Heart left ventricle (tissue), 16 donors: ENCODE measurements at regions not wholly inside any gene's neighbourhood (a gene's known extent, or its start where the extent isn't known, plus 50 kb on each side); places are given as distances from the start of the nearest gene placed in this dataset.
"Not testable (repeated sequence)": the region's sequence is repeated elsewhere in the genome, so short reads cannot be mapped to it uniquely, and the experiment has no call there.

Experiments
- ATAC-seq, 4 donors: fragments of 200-7000 bp; cut with Tn5 transposase; one replicate each; pipeline ENCODE4 v1.9.1; 2020 to 2022; ENCODE audit warnings: moderate library complexity in 4 of 4, mild to moderate bottlenecking in 3 of 4, moderate number of reproducible peaks in 1 of 4
- DNase-seq, 5 donors: peaks; one replicate each; pipeline ENCODE4 v3.0.0-alpha.2; 2020
- H3K27ac ChIP-seq, 12 donors: fragments of 200-600 bp; sonication (generic) in 4 of 12; one replicate each; pipeline versions ENCODE4 v1.5.0 to v1.8.0; 2016 to 2022; ENCODE audit warnings: mild to moderate bottlenecking in 2 of 12
- H3K27me3 ChIP-seq, 9 donors: fragments of 200-600 bp; sonication (generic) in 2 of 9; one replicate each; pipeline versions ENCODE4 v1.5.1 to v1.8.0; 2016 to 2022; ENCODE audit warnings: mild to moderate bottlenecking in 3 of 9
- H3K36me3 ChIP-seq, 9 donors: fragments of 200-600 bp; sonication (generic) in 2 of 9; one replicate each; pipeline versions ENCODE4 v1.5.0 to v1.8.0; 2018 to 2022; ENCODE audit warnings: mild to moderate bottlenecking in 2 of 9
- H3K4me1 ChIP-seq, 12 donors: fragments of 200-600 bp; sonication (generic) in 4 of 12; one replicate each; pipeline versions ENCODE4 v1.5.0 to v1.8.0; 2016 to 2022; ENCODE audit warnings: mild to moderate bottlenecking in 3 of 12
- H3K4me3 ChIP-seq, 12 donors: fragments of 200-600 bp; sonication (generic) in 4 of 12; one replicate each; pipeline versions ENCODE4 v1.5.0 to v1.8.0; 2017 to 2022; ENCODE audit warnings: mild to moderate bottlenecking in 9 of 12, moderate library complexity in 4 of 12
- H3K9me3 ChIP-seq, 12 donors: fragments of 200-600 bp; sonication (generic) in 4 of 12; one replicate each; pipeline versions ENCODE4 v1.5.0 to v1.8.0; 2016 to 2022; ENCODE audit warnings: mild to moderate bottlenecking in 1 of 12
- POLR2A ChIP-seq, 2 donors: fragments of 450-650 bp; IDR thresholded peaks; one replicate each; pipeline ENCODE4 v1.6.1; 2017; ENCODE audit warnings: antibody characterized with exemption in 2 of 2, mild to moderate bottlenecking in 2 of 2, moderate library complexity in 2 of 2
- WGBS, 4 donors: extraction: QIAGEN DNeasy Blood & Tissue Kit in 2 of 4; methylation state at CpG; one replicate each; pipeline versions ENCODE4 v1.1.5 to v1.1.7; 2013 to 2018; 5-methylcytosine and 5-hydroxymethylcytosine counted together
- intact Hi-C, 10 donors: fragments of 100-400 bp; cut with DNase I; formaldehyde crosslinking; loops; one replicate each; pipeline versions ENCODE4 v1.11.1 to v1.14.2; 2022
- TF ChIP-seq, protein P1 (sequence below), 12 donors: fragments of 200-600 bp; sonication (generic) in 4 of 12; IDR thresholded peaks; one replicate each; pipeline versions ENCODE4 v1.5.0 to v1.8.0; 2018 to 2022; ENCODE audit warnings: antibody characterized with exemption in 12 of 12, mild to moderate bottlenecking in 5 of 12
- donor health status: ischemic (EF 13 %, LVEDD 7.1; RV severe dilation, severe dysfunction).
- donor health status: healthy with polysubstance abuse.
- donor health status: DM: no; HTN: yes; CAD: no.
- donor health status: DM: no; HTN: no; CAD: no.
- donor health status: ischemic (EF 25% LVEDD 6.9; RV normal size, moderate dysfunction).
- donor health status: ischemic (EF 25% LVEDD 5.7; RV mildly dilated, moderate dysfunction).
- donor health status: healthy.
- donor health status: DM: yes; HTN: yes; CAD: no.
- donor health status: ischemic (EF 35%, LVEDD 5.7; RV mildly dilated, moderate dysfunction).
- donor health status: nonischemic (EF 11% LVEDD 7.7; RV severe dilation, severe dysfunction).
- donor health status: DM: yes; HTN: yes; CAD: no.
- donor health status: PGD.
- donor health status: ischemic (EF 29% LVEDD 5.4; RV normal size, mild dysfunction).
- donor health status: nonischemic (EF 23%, LVEDD 6.1; RV moderate dilation, normal function).

DNA sequence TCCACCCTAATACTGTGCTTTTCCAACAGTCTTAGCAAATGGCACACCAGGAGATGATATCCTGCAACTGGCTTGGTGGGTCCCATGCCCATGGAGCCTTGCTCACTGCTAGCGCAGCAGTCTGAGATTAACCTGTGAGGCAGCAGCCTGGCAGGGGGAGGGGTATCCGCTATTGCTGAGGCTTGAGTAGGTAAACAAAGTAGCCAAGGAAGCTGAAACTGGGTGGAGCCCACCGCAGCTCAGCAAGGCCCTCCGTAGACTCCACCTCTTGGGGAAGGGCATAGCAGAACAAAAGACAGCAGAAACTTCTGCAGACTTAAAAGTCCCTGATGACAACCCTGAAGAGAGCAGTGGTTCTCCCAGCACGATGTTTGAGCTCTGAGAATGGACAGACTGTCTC, 399.0 kb downstream of the CCSER2 start:
- Histone ChIP-seq H3K27me3 (no peaks in the 10 kb centered on the region), H3K36me3 (no peaks in the 10 kb centered on the region), H3K9me3 (peaks cover 0 to 12% (median 2%) of the 10 kb centered on the region in 12 donors), H3K4me3 (no peak overlapping the region), H3K4me1 (no peaks in the 10 kb centered on the region), H3K27ac (no peak overlapping the region)
- ATAC-seq = no peak
- TF ChIP-seq, protein P1, sequence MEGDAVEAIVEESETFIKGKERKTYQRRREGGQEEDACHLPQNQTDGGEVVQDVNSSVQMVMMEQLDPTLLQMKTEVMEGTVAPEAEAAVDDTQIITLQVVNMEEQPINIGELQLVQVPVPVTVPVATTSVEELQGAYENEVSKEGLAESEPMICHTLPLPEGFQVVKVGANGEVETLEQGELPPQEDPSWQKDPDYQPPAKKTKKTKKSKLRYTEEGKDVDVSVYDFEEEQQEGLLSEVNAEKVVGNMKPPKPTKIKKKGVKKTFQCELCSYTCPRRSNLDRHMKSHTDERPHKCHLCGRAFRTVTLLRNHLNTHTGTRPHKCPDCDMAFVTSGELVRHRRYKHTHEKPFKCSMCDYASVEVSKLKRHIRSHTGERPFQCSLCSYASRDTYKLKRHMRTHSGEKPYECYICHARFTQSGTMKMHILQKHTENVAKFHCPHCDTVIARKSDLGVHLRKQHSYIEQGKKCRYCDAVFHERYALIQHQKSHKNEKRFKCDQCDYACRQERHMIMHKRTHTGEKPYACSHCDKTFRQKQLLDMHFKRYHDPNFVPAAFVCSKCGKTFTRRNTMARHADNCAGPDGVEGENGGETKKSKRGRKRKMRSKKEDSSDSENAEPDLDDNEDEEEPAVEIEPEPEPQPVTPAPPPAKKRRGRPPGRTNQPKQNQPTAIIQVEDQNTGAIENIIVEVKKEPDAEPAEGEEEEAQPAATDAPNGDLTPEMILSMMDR (IDR thresholded peaks at IDR 0.05) = no peak
- no peak for TF ChIP-seq POLR2A (IDR thresholded peaks at IDR 0.05)
- DNase-seq = no peak
- intact Hi-C loops = no loop called here
- 65 to 82% (median 81%) methylated on average over 5 of the region's 5 CpGs for WGBS, 4 donors

DNA sequence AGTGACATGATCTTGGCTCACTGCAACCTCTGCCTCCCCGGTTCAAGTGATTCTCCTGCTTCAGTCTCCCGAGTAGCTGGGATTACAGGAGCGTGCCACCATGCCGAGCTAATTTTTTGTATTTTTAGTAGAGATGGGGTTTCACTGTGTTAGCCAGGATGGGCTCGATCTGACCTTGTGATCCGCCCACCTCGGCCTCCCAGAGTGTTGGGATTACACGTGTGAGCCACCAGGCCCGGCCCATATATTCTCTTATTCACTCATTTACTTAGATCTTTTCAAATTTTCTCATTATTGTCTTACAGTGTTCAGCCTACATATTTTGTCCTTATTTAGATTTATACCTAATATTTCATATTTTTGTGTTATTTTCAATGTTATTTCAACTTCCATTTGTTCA, 410.7 kb downstream of the CCSER2 start:
- H3K36me3 ChIP-seq, H3K27me3 ChIP-seq, H3K4me3 ChIP-seq, DNase-seq, ATAC-seq, intact Hi-C loops, H3K4me1 ChIP-seq, H3K9me3 ChIP-seq, H3K27ac ChIP-seq: not testable (repeated sequence)
- 72 to 84% (median 75%) methylated on average over 9 of the region's 9 CpGs for WGBS, 4 donors

DNA sequence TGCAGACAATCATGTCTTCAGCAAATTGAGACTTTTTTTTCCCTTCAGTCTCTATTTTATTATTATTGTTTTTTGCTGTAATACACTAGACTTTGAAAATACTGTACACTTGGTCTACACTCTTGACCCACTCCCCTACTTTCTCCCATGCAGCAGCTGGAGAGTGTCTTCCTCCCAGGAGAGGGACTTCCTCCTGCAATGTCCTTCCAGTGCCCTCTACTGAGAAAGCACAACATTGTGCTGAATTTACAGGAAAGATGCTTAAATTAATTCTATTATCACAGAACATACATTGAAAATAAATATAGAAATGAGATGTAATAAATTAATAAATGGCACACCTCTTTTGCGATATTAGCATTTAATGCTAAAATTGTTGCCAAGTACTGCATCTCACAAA, 411.3 kb downstream of the CCSER2 start:
- ATAC-seq = no peak
- 38 to 99% (median 94%) methylated on average over 1 of the region's 1 CpG for WGBS, 4 donors
- H3K27ac ChIP-seq = no peak overlapping the region
- no peak for DNase-seq
- H3K36me3 ChIP-seq = no peaks in the 10 kb centered on the region
- H3K9me3 ChIP-seq = peaks cover 0 to 3% (median 0%) of the 10 kb centered on the region in 12 donors
- H3K4me3 ChIP-seq = no peak overlapping the region
- TF ChIP-seq, protein P1 (IDR thresholded peaks at IDR 0.05) = no peak
- no peak for TF ChIP-seq POLR2A (IDR thresholded peaks at IDR 0.05)
- H3K4me1 ChIP-seq = no peaks in the 10 kb centered on the region
- H3K27me3 ChIP-seq = no peaks in the 10 kb centered on the region
- intact Hi-C loops = loop anchor here in 1 of 10 donors (10.0 kb wide), 1 partner anchor 125 kb away; no protein-coding TSS in a partner anchor

DNA sequence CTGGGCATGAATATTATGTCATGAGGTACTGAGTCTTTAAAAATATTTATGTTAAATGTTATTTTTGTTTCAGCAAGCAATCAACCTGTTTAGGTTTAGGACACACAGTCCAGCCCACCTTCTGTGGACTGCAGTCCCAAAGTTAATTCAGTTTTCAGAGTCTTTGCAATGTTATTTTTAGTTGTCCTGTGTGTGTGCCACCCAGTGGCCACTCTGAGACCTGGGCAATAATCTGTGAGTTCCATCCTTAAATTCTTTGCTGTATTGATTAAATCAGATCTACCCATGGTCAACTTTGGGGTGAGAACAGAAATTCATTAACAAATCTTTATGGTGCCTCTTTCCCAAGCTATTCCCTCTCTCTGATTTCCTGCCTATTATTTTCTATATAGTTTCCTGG, 415.1 kb downstream of the CCSER2 start:
- intact Hi-C loops = loop anchor here in 1 of 10 donors (10.0 kb wide), 1 partner anchor 129 kb away; no protein-coding TSS in a partner anchor
- TF ChIP-seq POLR2A (IDR thresholded peaks at IDR 0.05) = no peak
- TF ChIP-seq, protein P1 (IDR thresholded peaks at IDR 0.05) = peak in 10 of 12 donors; percentile 5 to 44 (median 24)
- H3K27ac ChIP-seq = no peak overlapping the region
- H3K27me3 ChIP-seq = peaks cover 0 to 8% (median 0%) of the 10 kb centered on the region in 9 donors
- H3K9me3 ChIP-seq = no peaks in the 10 kb centered on the region
- no peaks in the 10 kb centered on the region for H3K36me3 ChIP-seq
- ATAC-seq (no peak), DNase-seq (no peak)
- H3K4me1 ChIP-seq = no peaks in the 10 kb centered on the region
- no peak overlapping the region for H3K4me3 ChIP-seq

DNA sequence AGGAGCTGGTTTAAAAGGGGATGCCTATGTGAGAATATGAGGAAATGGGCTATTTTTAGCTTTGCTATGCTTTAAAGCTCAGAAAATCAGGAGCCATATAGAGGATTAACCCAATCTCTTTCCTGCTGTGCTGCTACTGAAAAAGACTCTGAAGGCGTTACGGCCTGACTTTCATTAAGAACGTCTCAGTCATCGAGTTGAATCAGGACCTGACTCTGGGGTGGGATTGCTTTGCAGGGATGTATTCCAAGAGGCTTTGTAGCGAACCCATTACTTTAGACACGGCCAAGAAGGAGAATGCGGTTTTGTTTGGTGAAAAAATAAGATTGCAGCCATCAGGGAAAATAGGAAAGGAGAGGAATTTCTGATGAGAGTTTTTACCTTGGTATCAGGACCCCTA, 426.9 kb downstream of the CCSER2 start:
- intact Hi-C loops = no loop called here
- no peak overlapping the region for H3K4me3 ChIP-seq
- no peak overlapping the region for H3K27ac ChIP-seq
- no peaks in the 10 kb centered on the region for H3K4me1 ChIP-seq
- H3K27me3 ChIP-seq = no peaks in the 10 kb centered on the region
- 61 to 79% (median 70%) methylated on average over 7 of the region's 7 CpGs for WGBS, 4 donors
- DNase-seq (no peak), ATAC-seq (no peak)
- H3K9me3 ChIP-seq = no peaks in the 10 kb centered on the region
- TF ChIP-seq POLR2A (IDR thresholded peaks at IDR 0.05) = no peak
- TF ChIP-seq, protein P1 (IDR thresholded peaks at IDR 0.05) = no peak
- no peaks in the 10 kb centered on the region for H3K36me3 ChIP-seq

DNA sequence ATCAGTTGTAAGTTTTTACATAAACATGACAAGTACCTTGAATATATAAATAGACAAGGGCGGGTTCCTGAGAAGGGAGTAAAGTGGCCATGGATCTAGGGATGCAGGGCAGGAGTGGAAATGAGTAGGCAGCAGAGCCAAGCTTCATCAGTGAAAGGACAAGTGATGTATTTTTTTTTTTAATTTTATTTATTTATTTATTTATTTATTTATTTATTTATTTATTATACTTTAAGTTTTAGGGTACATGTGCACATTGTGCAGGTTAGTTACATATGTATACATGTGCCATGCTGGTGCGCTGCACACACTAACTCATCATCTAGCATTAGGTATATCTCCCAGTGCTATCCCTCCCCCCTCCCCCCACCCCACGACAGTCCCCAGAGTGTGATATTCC, 428.3 kb downstream of the CCSER2 start:
- H3K9me3 ChIP-seq, DNase-seq, ATAC-seq, H3K36me3 ChIP-seq, H3K4me3 ChIP-seq, H3K4me1 ChIP-seq, H3K27ac ChIP-seq, intact Hi-C loops, H3K27me3 ChIP-seq: not testable (repeated sequence)
- WGBS, 4 donors = 93 to 99% (median 94%) methylated on average over 2 of the region's 3 CpGs

DNA sequence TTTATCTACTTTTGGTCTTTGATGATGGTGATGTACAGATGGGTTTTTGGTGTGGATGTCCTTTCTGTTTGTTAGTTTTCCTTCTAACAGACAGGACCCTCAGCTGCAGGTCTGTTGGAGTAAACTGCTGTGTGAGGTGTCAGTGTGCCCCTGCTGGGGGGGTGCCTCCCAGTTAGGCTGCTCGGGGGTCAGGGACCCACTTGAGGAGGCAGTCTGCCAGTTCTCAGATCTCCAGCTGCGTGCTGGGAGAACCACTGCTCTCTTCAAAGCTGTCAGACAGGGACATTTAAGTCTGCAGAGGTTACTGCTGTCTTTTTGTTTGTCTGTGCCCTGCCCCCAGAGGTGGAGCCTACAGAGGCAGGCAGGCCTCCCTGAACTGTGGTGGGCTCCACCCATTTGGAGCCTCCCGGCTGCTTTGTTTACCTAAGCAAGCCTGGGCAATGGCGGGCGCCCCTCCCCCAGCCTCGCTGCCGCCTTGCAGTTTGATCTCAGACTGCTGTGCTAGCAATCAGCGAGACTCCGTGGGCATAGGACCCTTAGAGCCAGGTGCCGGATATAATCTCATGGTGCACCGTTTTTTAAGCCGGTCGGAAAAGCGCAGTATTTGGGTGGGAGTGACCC, 433.7 kb downstream of the CCSER2 start:
- ATAC-seq, H3K4me3 ChIP-seq, intact Hi-C loops, H3K27me3 ChIP-seq, H3K9me3 ChIP-seq, H3K4me1 ChIP-seq, H3K27ac ChIP-seq, H3K36me3 ChIP-seq, DNase-seq: not testable (repeated sequence)
- WGBS, 4 donors = 45 to 54% (median 52%) methylated on average over 13 to 14 of the region's 14 CpGs
